ENCODE measurements at regions not wholly inside any gene's neighbourhood (a gene's known extent, or its start where the extent isn't known, plus 50 kb on each side); places are given as distances from the start of the nearest gene placed in this dataset.
"Not testable (repeated sequence)": the region's sequence is repeated elsewhere in the genome, so short reads cannot be mapped to it uniquely, and the experiment has no call there.

- TF ChIP-seq ZBTB44 (tag by site-specific recombination; IDR thresholded peaks at IDR 0.05): no peak
Observed at GRCh38 chr19:22527554-22527953, 105.4 kb upstream of the ZNF98 start (continued).

DNA sequence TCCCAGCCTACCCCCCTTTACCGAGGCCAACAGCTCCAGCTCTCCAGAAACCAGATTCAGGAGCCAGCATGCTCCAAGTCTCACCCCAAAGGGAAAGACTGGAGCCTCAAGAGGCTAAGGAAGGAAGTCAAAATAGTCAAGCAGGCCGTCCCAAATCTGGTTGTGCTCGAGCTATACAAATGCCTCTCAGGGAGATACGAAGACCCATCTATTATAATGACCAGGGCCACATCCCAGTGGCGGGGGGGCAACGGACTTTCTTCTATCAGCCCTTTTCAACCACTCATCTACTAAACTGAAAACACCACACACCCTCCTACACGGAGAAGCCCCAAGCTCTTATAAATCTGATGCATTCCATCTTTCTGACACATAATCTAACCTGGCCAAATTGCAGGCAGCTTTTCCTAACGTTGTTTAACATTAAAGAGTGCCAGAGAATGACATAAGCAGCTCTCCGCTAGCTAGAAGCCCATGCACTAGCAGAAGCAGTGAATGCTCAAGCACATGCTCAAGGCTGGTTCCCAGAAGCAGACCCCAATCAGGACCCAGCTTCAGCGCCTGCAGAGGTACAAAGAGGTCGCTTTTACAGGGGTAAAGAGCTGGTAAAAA, 104.6 kb upstream of the ZNF98 start:
- Histone ChIP-seq H3K36me3 (ENCODE audit: control insufficient read depth in 2 of 2, insufficient read depth in 1 of 2, low read length in 2 of 2) (no peaks in the 10 kb centered on the region), H3K9me3 (ENCODE audit: control insufficient read depth, insufficient read depth, low read depth, low read length) (no peaks in the 10 kb centered on the region), H3K4me1 (ENCODE audit: control insufficient read depth, insufficient read depth, low read length) (no peaks in the 10 kb centered on the region), H3K27ac (ENCODE audit: extremely low read depth, low read depth, low read length) (no peak overlapping the region), H3K4me3 (ENCODE audit: low read depth, low read length) (no peak overlapping the region)
- ChIA-PET POLR2A (no interaction called here), CTCF (interaction anchor here (0.7 kb wide), 1 partner anchor 1021 kb away, joined by 3 read pairs; no protein-coding TSS in a partner anchor)
- TF ChIP-seq, protein P1, sequence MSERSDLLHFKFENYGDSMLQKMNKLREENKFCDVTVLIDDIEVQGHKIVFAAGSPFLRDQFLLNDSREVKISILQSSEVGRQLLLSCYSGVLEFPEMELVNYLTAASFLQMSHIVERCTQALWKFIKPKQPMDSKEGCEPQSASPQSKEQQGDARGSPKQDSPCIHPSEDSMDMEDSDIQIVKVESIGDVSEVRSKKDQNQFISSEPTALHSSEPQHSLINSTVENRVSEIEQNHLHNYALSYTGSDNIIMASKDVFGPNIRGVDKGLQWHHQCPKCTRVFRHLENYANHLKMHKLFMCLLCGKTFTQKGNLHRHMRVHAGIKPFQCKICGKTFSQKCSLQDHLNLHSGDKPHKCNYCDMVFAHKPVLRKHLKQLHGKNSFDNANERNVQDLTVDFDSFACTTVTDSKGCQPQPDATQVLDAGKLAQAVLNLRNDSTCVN (tag by site-specific recombination; optimal IDR thresholded peaks at IDR 0.05): no peak
- TF ChIP-seq ZNF791 (tag by site-specific recombination; IDR thresholded peaks at IDR 0.05) (no peak), ZBTB6 (tag by site-specific recombination; IDR thresholded peaks at IDR 0.05) (no peak), ZNF184 (tag by site-specific recombination; IDR thresholded peaks at IDR 0.05) (no peak), ZNF202 (tag by site-specific recombination; IDR thresholded peaks at IDR 0.05; ENCODE audit: borderline replicate concordance) (no peak), ZNF514 (tag by site-specific recombination; IDR thresholded peaks at IDR 0.05) (no peak), ZNF266 (tag by site-specific recombination; IDR thresholded peaks at IDR 0.05; ENCODE audit: low read depth) (no peak)

- Histone ChIP-seq H3K9me3 (ENCODE audit: control insufficient read depth, insufficient read depth, low read depth, low read length) (no peaks in the 10 kb centered on the region), H3K36me3 (ENCODE audit: control insufficient read depth in 2 of 2, insufficient read depth in 1 of 2, low read length in 2 of 2) (no peaks in the 10 kb centered on the region), H3K27ac (ENCODE audit: extremely low read depth, low read depth, low read length) (no peak overlapping the region), H3K4me3 (ENCODE audit: low read depth, low read length) (no peak overlapping the region), H3K4me1 (ENCODE audit: control insufficient read depth, insufficient read depth, low read length) (no peaks in the 10 kb centered on the region)
- POLR2A ChIA-PET: no interaction called here
- no peak for TF ChIP-seq ZSCAN5A (tag by site-specific recombination; IDR thresholded peaks at IDR 0.05)
- TF ChIP-seq ZNF629 (tag by site-specific recombination; IDR thresholded peaks at IDR 0.05): no peak
- TF ChIP-seq ZNF571 (tag by site-specific recombination; IDR thresholded peaks at IDR 0.05): no peak
- TF ChIP-seq ZFHX2 (tag by site-specific recombination; conservative IDR thresholded peaks at IDR 0.05): no peak
- no peak for TF ChIP-seq ZNF302 (tag by site-specific recombination; IDR thresholded peaks at IDR 0.05; ENCODE audit: low read depth)
- TF ChIP-seq ZNF324 (tag by site-specific recombination; IDR thresholded peaks at IDR 0.05): no peak
- TF ChIP-seq ZBTB17 (tag by site-specific recombination; IDR thresholded peaks at IDR 0.05): no peak
- TF ChIP-seq ZNF157 (tag by site-specific recombination; IDR thresholded peaks at IDR 0.05): no peak
- no peak for TF ChIP-seq ZNF518A (tag by site-specific recombination; conservative IDR thresholded peaks at IDR 0.05; ENCODE audit: low read depth)
- TF ChIP-seq ZBTB1 (tag by site-specific recombination; IDR thresholded peaks at IDR 0.05): no peak
- CTCF ChIA-PET: no interaction called here
Observed at GRCh38 chr19:22523940-22524339, 101.8 kb upstream of the ZNF98 start.

GRCh38 chr19:22519562-22519961, 97.4 kb upstream of the ZNF98 start:
- H3K9me3 ChIP-seq (ENCODE audit: control insufficient read depth, insufficient read depth, low read depth, low read length); CTCF ChIA-PET; H3K4me3 ChIP-seq (ENCODE audit: low read depth, low read length): not testable (repeated sequence)

More at GRCh38 chr19:22519562-22519961, 97.4 kb upstream of the ZNF98 start:
- H3K36me3 ChIP-seq (ENCODE audit: control insufficient read depth in 2 of 2, insufficient read depth in 1 of 2, low read length in 2 of 2); H3K4me1 ChIP-seq (ENCODE audit: control insufficient read depth, insufficient read depth, low read length); POLR2A ChIA-PET; H3K27ac ChIP-seq (ENCODE audit: extremely low read depth, low read depth, low read length): not testable (repeated sequence)

Data from HEK293 (cell line).